HepG2 (cell line): ENCODE measurements at regions not wholly inside any gene's neighbourhood (a gene's known extent, or its start where the extent isn't known, plus 50 kb on each side); places are given as distances from the start of the nearest gene placed in this dataset.

Experiments
- ATAC-seq: fragments of 200-7000 bp; cut with Tn5 transposase; 3 replicates; pipeline ENCODE4 v1.9.1; 2020; ENCODE audit warnings: mild to moderate bottlenecking, moderate library complexity
- BruUV-seq: library from RNA; stranded (reverse); fragments of 400-500 nt; replicated peaks from 2 replicates; lab custom pipeline; 2021; lab: Mats Ljungman, UMichigan
- CTCF ChIA-PET: fragments of 300-600 bp; formaldehyde crosslinking; extraction: SDS; loops from one replicate; lab custom pipeline; 2021; ENCODE audit warnings: low total read pairs, inconsistent platforms, low intra/inter-chr PET ratio; lab: Yijun Ruan, JAX
- POLR2A ChIA-PET: fragments of 350-600 bp; sonication (Branson Sonifier 250); formaldehyde crosslinking; loops from one replicate; lab custom pipeline; 2020; ENCODE audit warnings: antibody characterized with exemption, inconsistent platforms; lab: Yijun Ruan, JAX
- DNase-seq: peaks from one replicate; pipeline ENCODE4 v3.0.0-alpha.2; 2015; ENCODE audit warnings: low spot score
- FAIRE-seq: peaks from 3 replicates; lab custom pipeline; 2011; peaks lifted over from hg19 to GRCh38; lab: Jason Lieb, UNC
- H2AFZ ChIP-seq: one replicate; pipeline ENCODE4 v1.6.1; 2011; ENCODE audit warnings: low read length, inconsistent platforms
- H3K27ac ChIP-seq: fragments of 300-600 bp; 3 replicates; pipeline ENCODE4 v1.8.0; 2011; ENCODE audit warnings: mixed run types, mild to moderate bottlenecking, mixed read lengths, low read length, inconsistent platforms; ENCODE audit not compliant: insufficient read depth; ENCODE audit errors: extremely low read length
- H3K27me3 ChIP-seq, 2 experiments: fragments of 200-600 bp in 1 of 2; 2 replicates in 1 of 2; 3 replicates in 1 of 2; pipeline versions ENCODE4 v1.6.0 to v1.8.0; 2011; ENCODE audit warnings: low read length in 2 of 2, mild to moderate bottlenecking in 2 of 2, moderate library complexity in 2 of 2, inconsistent platforms in 1 of 2; ENCODE audit not compliant: insufficient read depth in 2 of 2, control insufficient read depth in 1 of 2
- H3K36me3 ChIP-seq, 2 experiments: fragments of 200-600 bp in 1 of 2; replicated peaks in 1 of 2; 2 replicates in 1 of 2; 3 replicates in 1 of 2; pipeline versions ENCODE4 v1.5.1 to v1.8.0; 2011; ENCODE audit warnings: low read length in 2 of 2, inconsistent platforms in 1 of 2; ENCODE audit not compliant: insufficient read depth in 2 of 2, control insufficient read depth in 1 of 2
- H3K4me1 ChIP-seq: 2 replicates; pipeline ENCODE4 v1.5.1; 2012; ENCODE audit warnings: low read length, inconsistent platforms; ENCODE audit not compliant: insufficient read depth
- H3K4me2 ChIP-seq: 2 replicates; pipeline ENCODE4 v1.6.0; 2011; ENCODE audit warnings: low read depth, low read length, inconsistent platforms
- H3K4me3 ChIP-seq, 3 experiments: fragments of 200-600 bp in 1 of 3; sonication (generic), shearing (Covaris generic) in 1 of 3; replicated peaks in 1 of 3; 2 replicates each; pipeline ENCODE4 v1.5.1; 2011 to 2016; ENCODE audit warnings: low read length in 3 of 3, inconsistent platforms in 2 of 3, low read depth in 2 of 3, mild to moderate bottlenecking in 2 of 3, control low read depth in 1 of 3, mixed read lengths in 1 of 3; ENCODE audit not compliant: insufficient read depth in 1 of 3
- H3K79me2 ChIP-seq: one replicate; pipeline ENCODE4 v1.6.1; 2011; ENCODE audit warnings: low read length, inconsistent platforms; ENCODE audit not compliant: insufficient read depth
- H3K9ac ChIP-seq: 2 replicates; pipeline ENCODE4 v1.6.0; 2011; ENCODE audit warnings: mild to moderate bottlenecking, low read depth, low read length, inconsistent platforms; ENCODE audit not compliant: insufficient read depth
- H3K9me3 ChIP-seq: 2 replicates; pipeline ENCODE4 v1.5.1; 2012; ENCODE audit warnings: mild to moderate bottlenecking, low read length
- H4K20me1 ChIP-seq: 2 replicates; pipeline ENCODE4 v1.6.0; 2011; ENCODE audit warnings: inconsistent platforms, mild to moderate bottlenecking, low read length, moderate library complexity; ENCODE audit not compliant: insufficient read depth
- CREB3 ChIP-seq: sonication (generic); formaldehyde crosslinking; IDR thresholded peaks from 2 replicates; pipeline ENCODE4 v1.5.0; 2020; ENCODE audit warnings: missing genetic modification reagents
- FOXA1 ChIP-seq, 2 experiments: fragments of 450-650 bp in 1 of 2; sonication (generic) in 1 of 2; formaldehyde crosslinking in 1 of 2; IDR thresholded peaks; 2 replicates each; pipeline versions ENCODE4 v1.4.0 to v1.6.1; 2016 to 2020; ENCODE audit warnings: missing genetic modification reagents in 1 of 2
- GPBP1L1 ChIP-seq: sonication (generic); formaldehyde crosslinking; IDR thresholded peaks from 2 replicates; pipeline ENCODE4 v1.5.0; 2020; ENCODE audit warnings: mild to moderate bottlenecking, missing genetic modification reagents
- MIER3 ChIP-seq: IDR thresholded peaks from 2 replicates; pipeline ENCODE4 v1.6.1; 2016; ENCODE audit warnings: missing compliant biosample characterization, borderline replicate concordance
- MYPOP ChIP-seq: sonication (generic); formaldehyde crosslinking; IDR thresholded peaks from 2 replicates; pipeline ENCODE4 v1.8.1; 2023; ENCODE audit warnings: mild to moderate bottlenecking, moderate library complexity, missing genetic modification reagents
- NCOA1 ChIP-seq: sonication (generic); formaldehyde crosslinking; IDR thresholded peaks from 2 replicates; pipeline ENCODE4 v1.9.0; 2021; ENCODE audit warnings: missing genetic modification reagents
- RFX5 ChIP-seq: IDR thresholded peaks from 2 replicates; pipeline ENCODE4 v1.6.1; 2011; ENCODE audit warnings: low read depth, low read length, improper control_type of control experiment
- SMC3 ChIP-seq: IDR thresholded peaks from 2 replicates; pipeline ENCODE4 v1.6.1; 2011; ENCODE audit warnings: low read length, improper control_type of control experiment
- TEAD2 ChIP-seq: sonication (generic); formaldehyde crosslinking; IDR thresholded peaks from 2 replicates; pipeline ENCODE4 v1.9.0; 2021; ENCODE audit warnings: missing genetic modification reagents
- ZBTB34 ChIP-seq: sonication (generic); formaldehyde crosslinking; IDR thresholded peaks from 2 replicates; pipeline ENCODE4 v1.8.0; 2022; ENCODE audit warnings: mild to moderate bottlenecking, missing genetic modification reagents
- ZFP90 ChIP-seq: sonication (generic); formaldehyde crosslinking; IDR thresholded peaks from 2 replicates; pipeline ENCODE4 v1.8.0; 2022; ENCODE audit warnings: missing genetic modification reagents, mild to moderate bottlenecking, inconsistent platforms, borderline replicate concordance
- ZNF225 ChIP-seq: sonication (generic); formaldehyde crosslinking; IDR thresholded peaks from 2 replicates; pipeline ENCODE4 v1.4.0; 2020; ENCODE audit warnings: mild to moderate bottlenecking, missing genetic modification reagents
- ZNF513 ChIP-seq: sonication (generic); formaldehyde crosslinking; conservative IDR thresholded peaks from 2 replicates; pipeline ENCODE4 v1.5.0; 2020; ENCODE audit warnings: missing genetic modification reagents
- ZNF563 ChIP-seq: sonication (generic); formaldehyde crosslinking; IDR thresholded peaks from 2 replicates; pipeline ENCODE4 v1.8.0; 2022; ENCODE audit warnings: mild to moderate bottlenecking, moderate library complexity, missing genetic modification reagents
- ZNF737 ChIP-seq: sonication (generic); formaldehyde crosslinking; IDR thresholded peaks from 2 replicates; pipeline ENCODE4 v1.5.0; 2020; ENCODE audit warnings: missing genetic modification reagents, mild to moderate bottlenecking, borderline replicate concordance
- ZNF781 ChIP-seq: sonication (generic); formaldehyde crosslinking; IDR thresholded peaks from 2 replicates; pipeline ENCODE4 v1.5.1; 2020; ENCODE audit warnings: borderline replicate concordance, mild to moderate bottlenecking, missing genetic modification reagents; ENCODE audit errors: not compliant biosample characterization
- WGBS: methylation state at CpG from one replicate; pipeline ENCODE4 v1.1.6; 2017; ENCODE audit warnings: low lambda C conversion rate; 5-methylcytosine and 5-hydroxymethylcytosine counted together
- in situ Hi-C: cut with HindIII; loops from 2 replicates; pipeline ENCODE4 v1.10.0; 2017; ENCODE audit warnings: low pct_unique_long_range_greater_than_20kb; ENCODE audit not compliant: extremely low pct_ligation_motif_present
- intact Hi-C: fragments of 100-400 bp; cut with micrococcal nuclease; formaldehyde crosslinking; loops from one replicate; pipeline ENCODE4 v1.10.0; 2022; ENCODE audit not compliant: unreplicated experiment

GRCh38 chrX:6738518-6739470, 203.9 kb upstream of the VCX3A start:
- CTCF ChIA-PET: no interaction called here
- H3K9ac ChIP-seq: no peak overlapping the region
- POLR2A ChIA-PET: no interaction called here
- no peaks in the 10 kb centered on the region for H3K79me2 ChIP-seq
- H3K4me3 ChIP-seq: no peak overlapping the region
- H3K9me3 ChIP-seq: no peaks in the 10 kb centered on the region
- H3K36me3 ChIP-seq: no peaks in the 10 kb centered on the region
- TF ChIP-seq GPBP1L1 (CRISPR knock-in tag): no peak
- TF ChIP-seq CREB3 (CRISPR knock-in tag): no peak
- TF ChIP-seq MIER3 (CRISPR knock-in tag): no peak
- no peak for TF ChIP-seq SMC3
- no peak for TF ChIP-seq ZNF781
- TF ChIP-seq ZBTB34: no peak
- TF ChIP-seq ZNF737 (CRISPR knock-in tag): no peak
- TF ChIP-seq MYPOP (CRISPR knock-in tag): no peak
- TF ChIP-seq ZNF225 (CRISPR knock-in tag): no peak
- no peak for TF ChIP-seq ZNF513 (CRISPR knock-in tag)
- TF ChIP-seq TEAD2: no peak
- no peak for TF ChIP-seq ZFP90 (CRISPR knock-in tag)
- TF ChIP-seq ZNF563 (CRISPR knock-in tag): no peak
- TF ChIP-seq FOXA1 (IDR thresholded peaks at IDR 0.05): no peak
- TF ChIP-seq FOXA1 (CRISPR knock-in tag; IDR thresholded peaks at IDR 0.05): no peak
- no peak for TF ChIP-seq RFX5
- TF ChIP-seq NCOA1 (CRISPR knock-in tag): no peak
- no peaks in the 10 kb centered on the region for H3K27me3 ChIP-seq
- H4K20me1 ChIP-seq: no peaks in the 10 kb centered on the region
- ATAC-seq (no peak), FAIRE-seq (no peak), DNase-seq (no peak)
- BruUV-seq: no TSS peak
- 13% methylated on average over 9 of the region's 11 CpGs for WGBS
- no peaks in the 10 kb centered on the region for H3K4me1 ChIP-seq
- in situ Hi-C loops: no loop called here
- intact Hi-C loops: no loop called here
- H3K4me2 ChIP-seq: no peak overlapping the region
- H2AFZ ChIP-seq: no peak overlapping the region
- no peak overlapping the region for H3K27ac ChIP-seq
